Nephron progenitor cell (in vitro differentiated cells): ENCODE measurements at regions not wholly inside any gene's neighbourhood (a gene's known extent, or its start where the extent isn't known, plus 50 kb on each side); places are given as distances from the start of the nearest gene placed in this dataset.
A peak's percentile ranks its signal among the peaks of the same experiment; 100 is the strongest.

Source experiments
- DNase-seq: peaks from one replicate; pipeline ENCODE4 v3.0.0; 2021
- H3K27ac Mint-ChIP-seq: 2 replicates; pipeline ENCODE4 v1.8.0; 2021; ENCODE audit warnings: mild to moderate bottlenecking, moderate library complexity, mixed read lengths
- H3K27me3 Mint-ChIP-seq: 2 replicates; pipeline ENCODE4 v1.8.0; 2021; ENCODE audit warnings: mild to moderate bottlenecking, low read depth, mixed read lengths; ENCODE audit not compliant: poor library complexity
- H3K36me3 Mint-ChIP-seq: 2 replicates; pipeline ENCODE4 v1.8.0; 2021; ENCODE audit warnings: low read depth, mixed read lengths
- H3K4me1 Mint-ChIP-seq: 2 replicates; pipeline ENCODE4 v1.8.0; 2021; ENCODE audit warnings: mixed read lengths
- H3K4me3 Mint-ChIP-seq: 2 replicates; pipeline ENCODE4 v1.8.0; 2021; ENCODE audit warnings: mild to moderate bottlenecking, moderate library complexity, mixed read lengths
- H3K9me3 Mint-ChIP-seq: 2 replicates; pipeline ENCODE4 v1.8.0; 2021; ENCODE audit warnings: mild to moderate bottlenecking, moderate library complexity, mixed read lengths
- TF ChIP-seq, protein P1 (sequence below): fragments of 200-600 bp; sonication (generic); IDR thresholded peaks from 2 replicates; pipeline ENCODE4 v1.5.0; 2021; ENCODE audit warnings: antibody characterized with exemption

DNA sequence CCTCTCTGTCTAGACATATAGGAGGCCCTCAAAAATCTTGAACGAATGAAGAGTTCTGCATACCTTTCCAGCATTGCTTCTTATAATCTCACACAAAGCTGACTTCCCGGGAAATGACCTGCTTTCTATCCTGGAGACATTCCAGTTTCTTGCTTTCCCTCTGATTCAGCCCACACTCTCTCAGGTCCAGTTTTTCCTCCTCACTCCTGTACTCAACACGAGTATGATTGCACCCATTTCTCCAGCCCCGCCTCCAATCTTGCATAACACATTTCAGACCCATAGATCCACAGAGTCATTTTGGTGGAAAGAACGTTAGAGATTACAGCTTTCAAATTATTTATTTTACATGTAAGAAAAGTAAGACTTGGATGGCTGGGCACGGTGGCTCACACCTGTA, 127.5 kb upstream of the TLR3 start:
- Mint-ChIP-seq H3K4me1 (no peaks in the 10 kb centered on the region), H3K27me3 (no peaks in the 10 kb centered on the region)

DNA sequence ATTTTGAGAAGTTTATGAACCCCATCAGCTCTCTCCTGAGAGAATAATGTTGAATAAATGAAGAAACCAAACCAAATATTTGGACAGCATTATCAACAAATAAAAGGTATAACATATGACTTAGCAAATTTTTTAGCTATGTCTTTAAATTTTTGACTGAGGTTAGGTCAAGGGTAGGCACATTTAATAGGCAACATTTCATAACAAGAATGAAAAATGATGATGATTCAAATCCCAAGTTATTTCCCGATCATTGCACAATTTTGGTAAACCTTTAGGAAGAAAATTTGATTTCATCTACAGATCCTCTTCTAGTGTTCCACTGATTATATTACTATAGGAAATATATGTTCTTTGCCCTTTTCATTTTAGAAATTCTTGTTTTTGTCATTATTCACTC, 123.7 kb upstream of the TLR3 start:
- Mint-ChIP-seq H3K27ac (no peak overlapping the region), H3K4me3 (no peak overlapping the region), H3K27me3 (peaks cover 4% of the 10 kb centered on the region), H3K4me1 (no peaks in the 10 kb centered on the region), H3K36me3 (no peaks in the 10 kb centered on the region), H3K9me3 (no peaks in the 10 kb centered on the region)
- DNase-seq: no peak
- TF ChIP-seq, protein P1, sequence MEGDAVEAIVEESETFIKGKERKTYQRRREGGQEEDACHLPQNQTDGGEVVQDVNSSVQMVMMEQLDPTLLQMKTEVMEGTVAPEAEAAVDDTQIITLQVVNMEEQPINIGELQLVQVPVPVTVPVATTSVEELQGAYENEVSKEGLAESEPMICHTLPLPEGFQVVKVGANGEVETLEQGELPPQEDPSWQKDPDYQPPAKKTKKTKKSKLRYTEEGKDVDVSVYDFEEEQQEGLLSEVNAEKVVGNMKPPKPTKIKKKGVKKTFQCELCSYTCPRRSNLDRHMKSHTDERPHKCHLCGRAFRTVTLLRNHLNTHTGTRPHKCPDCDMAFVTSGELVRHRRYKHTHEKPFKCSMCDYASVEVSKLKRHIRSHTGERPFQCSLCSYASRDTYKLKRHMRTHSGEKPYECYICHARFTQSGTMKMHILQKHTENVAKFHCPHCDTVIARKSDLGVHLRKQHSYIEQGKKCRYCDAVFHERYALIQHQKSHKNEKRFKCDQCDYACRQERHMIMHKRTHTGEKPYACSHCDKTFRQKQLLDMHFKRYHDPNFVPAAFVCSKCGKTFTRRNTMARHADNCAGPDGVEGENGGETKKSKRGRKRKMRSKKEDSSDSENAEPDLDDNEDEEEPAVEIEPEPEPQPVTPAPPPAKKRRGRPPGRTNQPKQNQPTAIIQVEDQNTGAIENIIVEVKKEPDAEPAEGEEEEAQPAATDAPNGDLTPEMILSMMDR: no peak

More for the DNA sequence above, 127.5 kb upstream of the TLR3 start:
- no peak overlapping the region for H3K27ac Mint-ChIP-seq
- H3K4me3 Mint-ChIP-seq: no peak overlapping the region
- DNase-seq: no peak
- H3K9me3 Mint-ChIP-seq: no peaks in the 10 kb centered on the region
- H3K36me3 Mint-ChIP-seq: no peaks in the 10 kb centered on the region
- TF ChIP-seq, protein P1: no peak

- Mint-ChIP-seq H3K4me3 (no peak overlapping the region), H3K27me3 (peaks cover 4% of the 10 kb centered on the region), H3K27ac (no peak overlapping the region), H3K9me3 (no peaks in the 10 kb centered on the region), H3K36me3 (no peaks in the 10 kb centered on the region), H3K4me1 (no peaks in the 10 kb centered on the region)
- DNase-seq: no peak
- TF ChIP-seq, protein P1: no peak
These were observed 123.0 kb upstream of the TLR3 start for GRCh38 chr4:185945906-185946305.

GRCh38 chr4:185950891-185951290, 118.1 kb upstream of the TLR3 start:
- H3K27ac Mint-ChIP-seq: no peak overlapping the region
- H3K9me3 Mint-ChIP-seq: no peaks in the 10 kb centered on the region
- peaks cover 11% of the 10 kb centered on the region for H3K4me1 Mint-ChIP-seq
- H3K27me3 Mint-ChIP-seq: peaks cover 4% of the 10 kb centered on the region
- DNase-seq: no peak
- no peaks in the 10 kb centered on the region for H3K36me3 Mint-ChIP-seq
- H3K4me3 Mint-ChIP-seq: no peak overlapping the region
- TF ChIP-seq, protein P1: no peak

- DNase-seq: no peak
- peaks cover 10% of the 10 kb centered on the region for H3K9me3 Mint-ChIP-seq
- H3K36me3 Mint-ChIP-seq: peaks cover 5% of the 10 kb centered on the region
- H3K4me1 Mint-ChIP-seq: peaks cover 23% of the 10 kb centered on the region
- H3K4me3 Mint-ChIP-seq: no peak overlapping the region
- TF ChIP-seq, protein P1: no peak
- no peaks in the 10 kb centered on the region for H3K27me3 Mint-ChIP-seq
- H3K27ac Mint-ChIP-seq: no peak overlapping the region
These were observed 113.7 kb upstream of the TLR3 start for GRCh38 chr4:185955151-185955770.

DNA sequence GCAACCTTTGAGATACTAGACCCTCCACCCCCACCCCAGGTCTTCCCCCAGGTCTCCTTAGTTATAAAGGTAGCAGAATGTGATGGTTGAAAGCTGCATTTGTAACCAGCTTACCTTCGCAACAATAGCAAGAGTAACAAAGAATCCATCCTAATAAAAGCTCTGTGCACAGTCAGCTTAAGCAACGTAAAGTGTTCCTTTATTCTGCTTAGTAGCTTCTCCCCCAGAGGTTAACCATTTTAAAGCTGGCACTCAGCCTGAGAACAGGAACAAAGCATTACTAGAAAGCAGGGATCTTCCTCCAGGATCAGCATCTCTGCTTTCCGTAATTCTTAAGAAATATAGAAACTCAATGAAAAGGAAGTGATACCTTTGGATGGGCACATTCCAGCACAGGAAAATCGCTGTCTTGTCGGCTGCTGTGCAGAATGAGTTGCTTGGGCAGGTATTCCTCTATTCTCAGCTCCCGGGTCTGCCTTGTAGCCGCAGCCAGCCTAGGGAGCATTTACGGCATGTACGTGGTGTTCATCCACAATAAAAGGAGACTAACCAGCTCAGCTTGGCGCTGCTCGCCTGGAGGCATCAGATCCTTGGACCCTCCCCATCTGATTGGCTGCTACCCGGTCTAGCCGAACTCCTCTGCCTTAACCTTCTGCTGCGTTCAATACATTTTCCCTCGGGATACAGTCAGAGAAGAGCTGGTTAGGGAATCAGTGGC, 113.0 kb upstream of the TLR3 start:
- Mint-ChIP-seq H3K9me3 (peaks cover 17% of the 10 kb centered on the region), H3K27ac (no peak overlapping the region), H3K4me1 (peaks cover 23% of the 10 kb centered on the region), H3K4me3 (no peak overlapping the region), H3K36me3 (peaks cover 5% of the 10 kb centered on the region), H3K27me3 (no peaks in the 10 kb centered on the region)
- peak; percentile 11 for DNase-seq
- TF ChIP-seq, protein P1: no peak
